SK-N-SH (cell line): ENCODE measurements at regions not wholly inside any gene's neighbourhood (a gene's known extent, or its start where the extent isn't known, plus 50 kb on each side); places are given as distances from the start of the nearest gene placed in this dataset.

Experiments used
- CTCF ChIA-PET: fragments of 300-600, 350-600 bp; formaldehyde crosslinking; extraction: SDS; loops from one replicate; lab custom pipeline; 2021; lab: Yijun Ruan, JAX
- POLR2A ChIA-PET: fragments of 350-600 bp; sonication (Branson Sonifier 250); formaldehyde crosslinking; extraction: SDS; loops from one replicate; lab custom pipeline; 2020; ENCODE audit warnings: antibody characterized with exemption, inconsistent platforms; lab: Yijun Ruan, JAX
- DNase-seq: peaks from one replicate; pipeline ENCODE4 v3.0.0; 2012
- H2AFZ ChIP-seq: fragments of 200-600 bp; sonication (generic); 2 replicates; pipeline ENCODE4 v1.8.1; 2016; ENCODE audit warnings: antibody characterized with exemption, mild to moderate bottlenecking, low read depth
- H3F3A ChIP-seq: fragments of 200-600 bp; sonication (generic); replicated peaks from 2 replicates; pipeline ENCODE3; 2016; ENCODE audit warnings: antibody characterized with exemption, mild to moderate bottlenecking; ENCODE audit not compliant: insufficient read depth
- H3K27ac ChIP-seq, 2 experiments: fragments of 200-500 bp in 1 of 2; fragments of 200-600 bp in 1 of 2; sonication (Bioruptor generic) in 1 of 2; sonication (generic), shearing (Covaris generic) in 1 of 2; 2 replicates each; pipeline versions ENCODE4 v1.5.1 to v1.6.1; 2014 to 2016; ENCODE audit warnings: low read depth in 2 of 2, inconsistent platforms in 1 of 2, low read length in 1 of 2, mild to moderate bottlenecking in 1 of 2, mixed read lengths in 1 of 2
- H3K27me3 ChIP-seq: fragments of 200-600 bp; sonication (generic), shearing (Covaris generic); 2 replicates; pipeline ENCODE4 v1.6.1; 2016; ENCODE audit warnings: mixed run types; ENCODE audit not compliant: insufficient read depth
- H3K36me3 ChIP-seq, 2 experiments: fragments of 200-500 bp in 1 of 2; fragments of 200-600 bp in 1 of 2; sonication (Bioruptor generic) in 1 of 2; sonication (generic) in 1 of 2; replicated peaks in 1 of 2; 2 replicates each; pipeline versions ENCODE3 to v1.5.1; 2014 to 2016; ENCODE audit warnings: low read length in 1 of 2, mild to moderate bottlenecking in 1 of 2; ENCODE audit not compliant: insufficient read depth in 2 of 2, control insufficient read depth in 1 of 2
- H3K4me1 ChIP-seq, 2 experiments: fragments of 200-500 bp in 1 of 2; fragments of 200-600 bp in 1 of 2; sonication (Bioruptor generic) in 1 of 2; sonication (generic), shearing (Covaris generic) in 1 of 2; 2 replicates each; pipeline versions ENCODE4 v1.5.1 to v1.6.1; 2014 to 2016; ENCODE audit warnings: low read depth in 1 of 2, low read length in 1 of 2, mixed run types in 1 of 2; ENCODE audit not compliant: insufficient read depth in 2 of 2, control insufficient read depth in 1 of 2
- H3K4me2 ChIP-seq: fragments of 200-600 bp; sonication (generic), shearing (Covaris generic); 2 replicates; pipeline ENCODE4 v1.6.1; 2017; ENCODE audit warnings: mixed run types
- H3K4me3 ChIP-seq, 2 experiments: fragments of 200-500 bp in 1 of 2; fragments of 200-600 bp in 1 of 2; sonication (Bioruptor generic) in 1 of 2; sonication (generic), shearing (Covaris generic) in 1 of 2; 2 replicates each; pipeline versions ENCODE4 v1.5.1 to v1.8.1; 2014 to 2016; ENCODE audit warnings: low read depth in 2 of 2, inconsistent platforms in 1 of 2, low read length in 1 of 2, mild to moderate bottlenecking in 1 of 2, mixed read lengths in 1 of 2, moderate library complexity in 1 of 2
- H3K79me2 ChIP-seq: fragments of 200-600 bp; sonication (generic); 2 replicates; pipeline ENCODE4 v1.8.1; 2017; ENCODE audit warnings: mild to moderate bottlenecking; ENCODE audit not compliant: insufficient read depth
- H3K9ac ChIP-seq: fragments of 200-600 bp; sonication (generic); 2 replicates; pipeline ENCODE4 v1.6.1; 2017; ENCODE audit warnings: mixed run types
- H3K9me2 ChIP-seq: fragments of 200-600 bp; sonication (generic); 2 replicates; pipeline ENCODE4 v1.6.1; 2017; ENCODE audit warnings: mixed run types
- H3K9me3 ChIP-seq: fragments of 200-600 bp; sonication (generic); 2 replicates; pipeline ENCODE4 v1.6.1; 2017; ENCODE audit warnings: mixed run types, mild to moderate bottlenecking, moderate library complexity
- H4K20me1 ChIP-seq: fragments of 200-600 bp; sonication (generic); 2 replicates; pipeline ENCODE4 v1.6.1; 2017; ENCODE audit warnings: mild to moderate bottlenecking, mixed run types; ENCODE audit not compliant: insufficient read depth
- ELF1 ChIP-seq: IDR thresholded peaks from 2 replicates; pipeline ENCODE4 v1.4.0; 2012
- EP300 ChIP-seq, 2 experiments: IDR thresholded peaks; 2 replicates each; pipeline versions ENCODE4 v1.4.0 to v1.6.1; 2012; ENCODE audit warnings: borderline replicate concordance in 1 of 2, low read depth in 1 of 2, low read length in 1 of 2
- EZH2phosphoT487 ChIP-seq: fragments of 200-600 bp; sonication (generic); IDR thresholded peaks from 2 replicates; pipeline ENCODE4 v1.6.1; 2017; ENCODE audit warnings: low read depth, mixed run types, mild to moderate bottlenecking, antibody characterized with exemption, moderate library complexity, borderline replicate concordance
- FOXJ3 ChIP-seq: sonication (generic); formaldehyde crosslinking; IDR thresholded peaks from 2 replicates; pipeline ENCODE4 v1.5.1; 2020; ENCODE audit warnings: mild to moderate bottlenecking, missing genetic modification reagents
- FOXM1 ChIP-seq: IDR thresholded peaks from 2 replicates; pipeline ENCODE4 v1.4.0; 2012; ENCODE audit warnings: low read depth, mild to moderate bottlenecking
- GABPA ChIP-seq: IDR thresholded peaks from 2 replicates; pipeline ENCODE4 v1.4.0; 2012; ENCODE audit warnings: low read depth, mild to moderate bottlenecking
- GATA2 ChIP-seq: sonication (generic); formaldehyde crosslinking; IDR thresholded peaks from 2 replicates; pipeline ENCODE4 v1.5.0; 2020; ENCODE audit warnings: mild to moderate bottlenecking, missing genetic modification reagents
- MEF2A ChIP-seq: IDR thresholded peaks from 2 replicates; pipeline ENCODE4 v1.4.0; 2012; ENCODE audit warnings: low read depth, borderline replicate concordance
- MXI1 ChIP-seq: IDR thresholded peaks from 2 replicates; pipeline ENCODE4 v1.6.1; 2012; ENCODE audit warnings: mild to moderate bottlenecking, low read depth, low read length, improper control_type of control experiment
- NFIC ChIP-seq: IDR thresholded peaks from 2 replicates; pipeline ENCODE4 v1.4.0; 2012; ENCODE audit warnings: borderline replicate concordance
- NRF1 ChIP-seq: IDR thresholded peaks from 2 replicates; pipeline ENCODE4 v1.6.1; 2012; ENCODE audit warnings: low read depth, mild to moderate bottlenecking, low read length
- PBX3 ChIP-seq: IDR thresholded peaks from 2 replicates; pipeline ENCODE4; 2012
- SIN3A ChIP-seq: IDR thresholded peaks from 2 replicates; pipeline ENCODE4 v1.6.1; 2012; ENCODE audit warnings: low read depth, mild to moderate bottlenecking, low read length, moderate library complexity, borderline replicate concordance
- SMC3 ChIP-seq: IDR thresholded peaks from 2 replicates; pipeline ENCODE4 v1.6.1; 2012; ENCODE audit warnings: low read depth, low read length, improper control_type of control experiment
- TEAD4 ChIP-seq: IDR thresholded peaks from 2 replicates; pipeline ENCODE4 v1.4.0; 2012; ENCODE audit warnings: mild to moderate bottlenecking, borderline replicate concordance; ENCODE audit not compliant: insufficient read depth
- USF2 ChIP-seq: fragments of 150-350 bp; IDR thresholded peaks from 2 replicates; pipeline ENCODE4 v1.6.1; 2017; ENCODE audit warnings: antibody characterized with exemption, low read length, low read depth, borderline replicate concordance
- YY1 ChIP-seq: IDR thresholded peaks from 2 replicates; pipeline ENCODE4 v1.4.0; 2012; ENCODE audit warnings: low read depth, mild to moderate bottlenecking
- WGBS: methylation state at CpG from one replicate; pipeline ENCODE4 v1.1.6; 2017; ENCODE audit warnings: low lambda C conversion rate; 5-methylcytosine and 5-hydroxymethylcytosine counted together
- TF ChIP-seq, protein P1 (sequence below): fragments of 150-350 bp; IDR thresholded peaks from 2 replicates; pipeline ENCODE4 v1.6.1; 2016; ENCODE audit warnings: mild to moderate bottlenecking, low read depth, low read length
- TF ChIP-seq, protein P2 (sequence below): IDR thresholded peaks from 2 replicates; pipeline ENCODE4 v1.4.0; 2012; ENCODE audit warnings: low read depth
- TF ChIP-seq, protein P3 (sequence below): fragments of 200-600 bp; sonication (generic); IDR thresholded peaks from 2 replicates; pipeline ENCODE4 v1.6.1; 2017; ENCODE audit warnings: antibody characterized with exemption, mild to moderate bottlenecking, moderate library complexity
- TF ChIP-seq, protein P4 (sequence below): IDR thresholded peaks from 2 replicates; pipeline ENCODE4 v1.4.0; 2012; ENCODE audit warnings: low read depth, borderline replicate concordance

GRCh38 chr2:117492209-117492851 lies 322.2 kb upstream of the DDX18 start:
- TF ChIP-seq GATA2 (CRISPR knock-in tag) (no peak), EZH2phosphoT487 (no peak), MEF2A (no peak), YY1 (no peak)
- Histone ChIP-seq H3K9me2 (no peaks in the 10 kb centered on the region), H3K4me3 (no peak overlapping the region), H2AFZ (no peak overlapping the region), H3K9me3 (no peaks in the 10 kb centered on the region), H3K9ac (no peak overlapping the region), H3K4me1 (no peaks in the 10 kb centered on the region), H3K27me3 (no peaks in the 10 kb centered on the region), H3K36me3 (no peaks in the 10 kb centered on the region), H4K20me1 (no peaks in the 10 kb centered on the region), H3K4me2 (no peak overlapping the region), H3F3A (no peaks in the 10 kb centered on the region), H3K27ac (no peak overlapping the region), H3K79me2 (no peaks in the 10 kb centered on the region)
- DNase-seq: no peak
- ChIA-PET POLR2A (no interaction called here), CTCF (no interaction called here)
- WGBS: 22% methylated on average over 3 of the region's 3 CpGs

DNA sequence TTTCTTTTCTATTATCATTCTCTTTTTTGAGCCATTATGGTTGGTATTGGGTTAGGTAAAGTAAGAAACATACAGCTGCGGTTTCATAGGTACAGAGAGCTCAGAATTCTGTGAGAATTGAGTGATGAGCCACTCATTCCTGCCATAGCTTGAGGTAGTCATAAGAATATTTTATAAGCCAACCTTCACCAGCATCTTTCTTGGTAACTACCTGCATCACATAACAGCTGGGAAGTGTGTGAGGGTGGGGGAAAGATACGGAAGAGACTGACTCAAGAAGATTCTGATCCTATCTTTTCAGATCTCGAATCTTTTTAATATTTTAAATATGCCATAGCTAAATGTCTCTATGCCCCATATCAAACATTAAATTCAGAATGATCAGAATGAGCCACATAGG lies 313.8 kb upstream of the DDX18 start:
- Histone ChIP-seq H3K36me3 (no peaks in the 10 kb centered on the region), H3K27me3 (no peaks in the 10 kb centered on the region), H3K27ac (no peak overlapping the region), H3K79me2 (no peaks in the 10 kb centered on the region), H3K9me2 (no peaks in the 10 kb centered on the region), H3K4me1 (no peaks in the 10 kb centered on the region), H4K20me1 (no peaks in the 10 kb centered on the region), H3K4me2 (no peak overlapping the region), H2AFZ (no peak overlapping the region), H3K9ac (no peak overlapping the region), H3K4me3 (no peak overlapping the region), H3F3A (no peaks in the 10 kb centered on the region), H3K9me3 (no peaks in the 10 kb centered on the region; the same call in 1 of the 2 replicates)
- 18% methylated on average over 3 of the region's 3 CpGs for WGBS
- TF ChIP-seq, protein P1, sequence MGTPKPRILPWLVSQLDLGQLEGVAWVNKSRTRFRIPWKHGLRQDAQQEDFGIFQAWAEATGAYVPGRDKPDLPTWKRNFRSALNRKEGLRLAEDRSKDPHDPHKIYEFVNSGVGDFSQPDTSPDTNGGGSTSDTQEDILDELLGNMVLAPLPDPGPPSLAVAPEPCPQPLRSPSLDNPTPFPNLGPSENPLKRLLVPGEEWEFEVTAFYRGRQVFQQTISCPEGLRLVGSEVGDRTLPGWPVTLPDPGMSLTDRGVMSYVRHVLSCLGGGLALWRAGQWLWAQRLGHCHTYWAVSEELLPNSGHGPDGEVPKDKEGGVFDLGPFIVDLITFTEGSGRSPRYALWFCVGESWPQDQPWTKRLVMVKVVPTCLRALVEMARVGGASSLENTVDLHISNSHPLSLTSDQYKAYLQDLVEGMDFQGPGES: no peak
- TF ChIP-seq PBX3 (no peak), NFIC (no peak), SMC3 (no peak), FOXM1 (no peak), GABPA (no peak), EZH2phosphoT487 (no peak), TEAD4 (no peak), USF2 (no peak), NRF1 (no peak), GATA2 (CRISPR knock-in tag) (no peak), YY1 (no peak), SIN3A (no peak), ELF1 (no peak), MXI1 (no peak), EP300 (IDR thresholded peaks at IDR 0.05; ENCODE audit: borderline replicate concordance in 1 of 2, low read depth in 1 of 2, low read length in 1 of 2) (no peak), FOXJ3 (no peak)
- TF ChIP-seq, protein P2, sequence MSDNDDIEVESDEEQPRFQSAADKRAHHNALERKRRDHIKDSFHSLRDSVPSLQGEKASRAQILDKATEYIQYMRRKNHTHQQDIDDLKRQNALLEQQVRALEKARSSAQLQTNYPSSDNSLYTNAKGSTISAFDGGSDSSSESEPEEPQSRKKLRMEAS: no peak
- TF ChIP-seq, protein P3, sequence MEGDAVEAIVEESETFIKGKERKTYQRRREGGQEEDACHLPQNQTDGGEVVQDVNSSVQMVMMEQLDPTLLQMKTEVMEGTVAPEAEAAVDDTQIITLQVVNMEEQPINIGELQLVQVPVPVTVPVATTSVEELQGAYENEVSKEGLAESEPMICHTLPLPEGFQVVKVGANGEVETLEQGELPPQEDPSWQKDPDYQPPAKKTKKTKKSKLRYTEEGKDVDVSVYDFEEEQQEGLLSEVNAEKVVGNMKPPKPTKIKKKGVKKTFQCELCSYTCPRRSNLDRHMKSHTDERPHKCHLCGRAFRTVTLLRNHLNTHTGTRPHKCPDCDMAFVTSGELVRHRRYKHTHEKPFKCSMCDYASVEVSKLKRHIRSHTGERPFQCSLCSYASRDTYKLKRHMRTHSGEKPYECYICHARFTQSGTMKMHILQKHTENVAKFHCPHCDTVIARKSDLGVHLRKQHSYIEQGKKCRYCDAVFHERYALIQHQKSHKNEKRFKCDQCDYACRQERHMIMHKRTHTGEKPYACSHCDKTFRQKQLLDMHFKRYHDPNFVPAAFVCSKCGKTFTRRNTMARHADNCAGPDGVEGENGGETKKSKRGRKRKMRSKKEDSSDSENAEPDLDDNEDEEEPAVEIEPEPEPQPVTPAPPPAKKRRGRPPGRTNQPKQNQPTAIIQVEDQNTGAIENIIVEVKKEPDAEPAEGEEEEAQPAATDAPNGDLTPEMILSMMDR: no peak
- TF ChIP-seq, protein P4, sequence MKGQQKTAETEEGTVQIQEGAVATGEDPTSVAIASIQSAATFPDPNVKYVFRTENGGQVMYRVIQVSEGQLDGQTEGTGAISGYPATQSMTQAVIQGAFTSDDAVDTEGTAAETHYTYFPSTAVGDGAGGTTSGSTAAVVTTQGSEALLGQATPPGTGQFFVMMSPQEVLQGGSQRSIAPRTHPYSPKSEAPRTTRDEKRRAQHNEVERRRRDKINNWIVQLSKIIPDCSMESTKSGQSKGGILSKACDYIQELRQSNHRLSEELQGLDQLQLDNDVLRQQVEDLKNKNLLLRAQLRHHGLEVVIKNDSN: no peak
- POLR2A ChIA-PET: no interaction called here
- DNase-seq: no peak
- CTCF ChIA-PET: interaction anchor here (0.6 kb wide), 1 partner anchor 62 kb away, joined by 3 read pairs; no protein-coding TSS in a partner anchor
